ENCODE measurements at regions not wholly inside any gene's neighbourhood (a gene's known extent, or its start where the extent isn't known, plus 50 kb on each side); places are given as distances from the start of the nearest gene placed in this dataset.

- H3K23me2 ChIP-seq (ENCODE audit: insufficient read length, low read depth, low read length, poor library complexity, severe bottlenecking): no peaks in the 10 kb centered on the region
- H3K79me1 ChIP-seq (ENCODE audit: insufficient read depth, low read depth, low read length, poor library complexity, severe bottlenecking): no peaks in the 10 kb centered on the region
- Mint-ChIP-seq H3K4me1 (no peaks in the 10 kb centered on the region), H3K4me3 (no peak overlapping the region), H3K9me3 (no peaks in the 10 kb centered on the region), H3K27ac (no peak overlapping the region), H3K27me3 (ENCODE audit: low read depth) (no peaks in the 10 kb centered on the region), H3K36me3 (ENCODE audit: insufficient read depth in 1 of 3, low read depth in 3 of 3) (no peaks in the 10 kb centered on the region)
- H2BK15ac ChIP-seq (ENCODE audit: low read depth, low read length): no peak overlapping the region
- H4K91ac ChIP-seq (ENCODE audit: insufficient read length, low read depth, low read length): no peak overlapping the region
- H2BK12ac ChIP-seq (ENCODE audit: insufficient read length, low read depth, low read length): no peak overlapping the region
- H3K4ac ChIP-seq (ENCODE audit: low read depth, low read length): no peak overlapping the region
- DNase-seq: no peak
- H3K4me2 ChIP-seq (ENCODE audit: insufficient read depth, insufficient read length, low read length): no peak overlapping the region
- no peak for TF ChIP-seq CTCF (conservative IDR thresholded peaks at IDR 0.05)
- H3K18ac ChIP-seq (ENCODE audit: insufficient read length, low read depth, low read length): no peak overlapping the region
- H3T11ph ChIP-seq (ENCODE audit: low read length): no peak overlapping the region
- H2BK5ac ChIP-seq (ENCODE audit: insufficient read length, low read length): no peak overlapping the region
- no peak overlapping the region for H4K5ac ChIP-seq (ENCODE audit: insufficient read length, low read depth, low read length)
- no peaks in the 10 kb centered on the region for H4K20me1 ChIP-seq (ENCODE audit: control insufficient read depth, insufficient read depth, insufficient read length)
- H3K9ac ChIP-seq (ENCODE audit: extremely low read depth, insufficient read length, low read length): no peak overlapping the region
- no peak overlapping the region for H2BK120ac ChIP-seq (ENCODE audit: low read depth, low read length, poor library complexity, severe bottlenecking)
- no peaks in the 10 kb centered on the region for H3K9me3 ChIP-seq (ENCODE audit: control insufficient read depth, low read depth, low read length)
- H3K79me2 ChIP-seq (ENCODE audit: insufficient read depth, low read length): no peaks in the 10 kb centered on the region
- no peaks in the 10 kb centered on the region for H3K4me1 ChIP-seq (ENCODE audit: insufficient read depth, low read length)
- H3K27me3 ChIP-seq (ENCODE audit: insufficient read depth, low read length): no peaks in the 10 kb centered on the region
- no peak overlapping the region for H3K23ac ChIP-seq (ENCODE audit: insufficient read length, low read depth, low read length)
- no peak overlapping the region for H4K8ac ChIP-seq (replicated peaks; ENCODE audit: insufficient read length, low read depth, low read length)
- no peak overlapping the region for H2AK5ac ChIP-seq (ENCODE audit: insufficient read length, low read length)
- H3K14ac ChIP-seq (ENCODE audit: insufficient read depth, low read length): no peak overlapping the region
- H3K56ac ChIP-seq (ENCODE audit: insufficient read length, low read depth, low read length): no peak overlapping the region
- no peak overlapping the region for H2BK20ac ChIP-seq (ENCODE audit: low read depth, low read length, poor library complexity, severe bottlenecking)
- H2AFZ ChIP-seq (ENCODE audit: low read length): no peak overlapping the region
- no CpG with 5 or more reads among the region's 11 CpGs for WGBS (ENCODE audit: extremely low coverage, insufficient read length, low lambda C conversion rate)
- no peak overlapping the region for H3K27ac ChIP-seq (ENCODE audit: insufficient read length, low read depth, low read length)
These were observed 721.7 kb downstream of the JRKL start for GRCh38 chr11:97111559-97111958.
